MM.1S (cell line): ENCODE measurements at regions not wholly inside any gene's neighbourhood (a gene's known extent, or its start where the extent isn't known, plus 50 kb on each side); places are given as distances from the start of the nearest gene placed in this dataset.
"Not testable (repeated sequence)": the region's sequence is repeated elsewhere in the genome, so short reads cannot be mapped to it uniquely, and the experiment has no call there.

Source experiments
- DNase-seq: peaks from one replicate; pipeline ENCODE4 v3.0.0-alpha.2; 2015
- H2AFZ ChIP-seq: fragments of 300-600 bp; sonication (generic); 2 replicates; pipeline ENCODE4 v1.6.0; 2016; ENCODE audit warnings: antibody characterized with exemption, low read length
- H3F3A ChIP-seq: fragments of 300-600 bp; sonication (generic); 2 replicates; pipeline ENCODE4 v1.6.1; 2016; ENCODE audit warnings: mild to moderate bottlenecking, antibody characterized with exemption, low read length, moderate library complexity, mixed read lengths; ENCODE audit not compliant: insufficient read depth
- H3K27ac ChIP-seq: fragments of 300-600 bp; sonication (generic); 2 replicates; pipeline ENCODE4 v1.5.1; 2016; ENCODE audit warnings: mild to moderate bottlenecking, low read length
- H3K27me3 ChIP-seq: fragments of 300-600 bp; sonication (generic); replicated peaks from 2 replicates; pipeline ENCODE4 v1.6.0; 2016; ENCODE audit warnings: low read length; ENCODE audit not compliant: insufficient read depth
- H3K36me3 ChIP-seq: fragments of 300-600 bp; sonication (generic); replicated peaks from 2 replicates; pipeline ENCODE4 v1.6.1; 2016; ENCODE audit warnings: mild to moderate bottlenecking, low read length, mixed read lengths; ENCODE audit not compliant: insufficient read depth
- H3K4me1 ChIP-seq: fragments of 300-600 bp; sonication (generic); 2 replicates; pipeline ENCODE4 v1.6.1; 2016; ENCODE audit warnings: low read length, mixed read lengths
- H3K4me2 ChIP-seq: fragments of 300-600 bp; sonication (generic); 2 replicates; pipeline ENCODE4 v1.6.0; 2016; ENCODE audit warnings: low read depth, low read length
- H3K4me3 ChIP-seq: fragments of 300-600 bp; sonication (generic); 2 replicates; pipeline ENCODE4 v1.5.1; 2016; ENCODE audit warnings: low read length, mixed read lengths
- H3K79me2 ChIP-seq: fragments of 300-600 bp; sonication (generic); 2 replicates; pipeline ENCODE4 v1.6.1; 2016; ENCODE audit warnings: mixed run types, low read length, mixed read lengths
- H3K9ac ChIP-seq: fragments of 300-600 bp; sonication (generic); 2 replicates; pipeline ENCODE4 v1.6.1; 2016; ENCODE audit warnings: low read length, mixed read lengths
- H3K9me2 ChIP-seq: fragments of 300-600 bp; sonication (generic); replicated peaks from 2 replicates; pipeline ENCODE4 v1.6.1; 2016; ENCODE audit warnings: mild to moderate bottlenecking, low read length, mixed read lengths; ENCODE audit not compliant: insufficient read depth
- H3K9me3 ChIP-seq: fragments of 300-600 bp; sonication (generic); replicated peaks from 2 replicates; pipeline ENCODE4 v1.6.1; 2016; ENCODE audit warnings: mild to moderate bottlenecking, low read length, mixed read lengths; ENCODE audit not compliant: insufficient read depth
- H4K20me1 ChIP-seq: fragments of 300-600 bp; sonication (generic); 2 replicates; pipeline ENCODE4 v1.6.1; 2016; ENCODE audit warnings: mild to moderate bottlenecking, low read length, moderate library complexity, mixed read lengths; ENCODE audit not compliant: insufficient read depth
- CTCF ChIP-seq: fragments of 300-600 bp; sonication (generic); IDR thresholded peaks from 2 replicates; pipeline ENCODE4 v1.5.1; 2016; ENCODE audit warnings: antibody characterized with exemption, low read length, mixed read lengths
- EZH2 ChIP-seq: fragments of 300-600 bp; sonication (generic); optimal IDR thresholded peaks from 2 replicates; pipeline ENCODE3; 2017; ENCODE audit warnings: low read depth, mild to moderate bottlenecking, antibody characterized with exemption, low read length, mixed read lengths
- EZH2phosphoT487 ChIP-seq: fragments of 300-600 bp; sonication (generic); IDR thresholded peaks from 2 replicates; pipeline ENCODE4 v1.6.1; 2018; ENCODE audit warnings: antibody characterized with exemption, low read length

- Histone ChIP-seq H3K4me1 (no peaks in the 10 kb centered on the region), H3F3A (no peaks in the 10 kb centered on the region), H3K9ac (no peak overlapping the region), H3K4me2 (no peak overlapping the region), H3K4me3 (no peak overlapping the region), H3K9me2 (no peaks in the 10 kb centered on the region), H4K20me1 (no peaks in the 10 kb centered on the region), H3K36me3 (no peaks in the 10 kb centered on the region), H2AFZ (no peak overlapping the region), H3K27me3 (no peaks in the 10 kb centered on the region), H3K9me3 (no peaks in the 10 kb centered on the region), H3K79me2 (no peaks in the 10 kb centered on the region), H3K27ac (no peak overlapping the region)
- TF ChIP-seq EZH2 (no peak), CTCF (no peak), EZH2phosphoT487 (no peak)
- no peak for DNase-seq
These were observed 85.0 kb upstream of the SEL1L start for GRCh38 chr14:81618695-81619094.

- Histone ChIP-seq H3K27me3 (no peaks in the 10 kb centered on the region), H3F3A (no peaks in the 10 kb centered on the region), H3K4me1 (no peaks in the 10 kb centered on the region), H3K9me3 (no peaks in the 10 kb centered on the region), H2AFZ (no peak overlapping the region), H3K9ac (no peak overlapping the region), H3K79me2 (no peaks in the 10 kb centered on the region), H4K20me1 (no peaks in the 10 kb centered on the region), H3K4me2 (no peak overlapping the region), H3K27ac (no peak overlapping the region), H3K4me3 (no peak overlapping the region), H3K36me3 (no peaks in the 10 kb centered on the region), H3K9me2 (no peaks in the 10 kb centered on the region)
- no peak for DNase-seq
- TF ChIP-seq EZH2 (no peak), CTCF (no peak), EZH2phosphoT487 (no peak)
These were observed 86.2 kb upstream of the SEL1L start for GRCh38 chr14:81619816-81620215.

- not testable (repeated sequence) for H3K9me3 ChIP-seq, H3K9ac ChIP-seq, H3K4me3 ChIP-seq, H3K4me2 ChIP-seq, H3K4me1 ChIP-seq, H3K27me3 ChIP-seq, H3K79me2 ChIP-seq, H2AFZ ChIP-seq, H3K36me3 ChIP-seq, H3F3A ChIP-seq, H4K20me1 ChIP-seq, H3K9me2 ChIP-seq, H3K27ac ChIP-seq, DNase-seq
These were observed 90.2 kb upstream of the SEL1L start for GRCh38 chr14:81623771-81624396.

- H3K27ac ChIP-seq: no peak overlapping the region
- no peaks in the 10 kb centered on the region for H3K9me2 ChIP-seq
- H3K79me2 ChIP-seq: no peaks in the 10 kb centered on the region
- no peak overlapping the region for H3K4me3 ChIP-seq
- no peaks in the 10 kb centered on the region for H4K20me1 ChIP-seq
- H2AFZ ChIP-seq: no peak overlapping the region
- TF ChIP-seq EZH2 (no peak), CTCF (peak; percentile 42)
- no peak overlapping the region for H3K9ac ChIP-seq
- H3K9me3 ChIP-seq: no peaks in the 10 kb centered on the region
- no peaks in the 10 kb centered on the region for H3F3A ChIP-seq
- peak; percentile 34 for DNase-seq
- no peaks in the 10 kb centered on the region for H3K27me3 ChIP-seq
- H3K36me3 ChIP-seq: no peaks in the 10 kb centered on the region
- no peak overlapping the region for H3K4me2 ChIP-seq
- H3K4me1 ChIP-seq: no peaks in the 10 kb centered on the region
These were observed 91.7 kb upstream of the SEL1L start for GRCh38 chr14:81625343-81625742.
